ENCODE measurements at regions not wholly inside any gene's neighbourhood (a gene's known extent, or its start where the extent isn't known, plus 50 kb on each side); places are given as distances from the start of the nearest gene placed in this dataset.
"Not testable (repeated sequence)": the region's sequence is repeated elsewhere in the genome, so short reads cannot be mapped to it uniquely, and the experiment has no call there.

- Histone ChIP-seq H2BK12ac (ENCODE audit: insufficient read length, low read depth, low read length) (no peak overlapping the region), H3K27ac (ENCODE audit: insufficient read length, low read depth, low read length) (no peak overlapping the region), H2BK20ac (ENCODE audit: low read depth, low read length, poor library complexity, severe bottlenecking) (no peak overlapping the region), H2AFZ (ENCODE audit: low read length) (no peak overlapping the region), H4K20me1 (ENCODE audit: control insufficient read depth, insufficient read depth, insufficient read length) (no peaks in the 10 kb centered on the region), H3K9ac (ENCODE audit: extremely low read depth, insufficient read length, low read length) (no peak overlapping the region), H3K14ac (ENCODE audit: insufficient read depth, low read length) (no peak overlapping the region), H2BK15ac (ENCODE audit: low read depth, low read length) (no peak overlapping the region), H3T11ph (ENCODE audit: low read length) (no peak overlapping the region), H3K4ac (ENCODE audit: low read depth, low read length) (no peak overlapping the region), H4K91ac (ENCODE audit: insufficient read length, low read depth, low read length) (no peak overlapping the region), H2BK120ac (ENCODE audit: low read depth, low read length, poor library complexity, severe bottlenecking) (no peak overlapping the region), H2BK5ac (ENCODE audit: insufficient read length, low read length) (no peak overlapping the region), H3K18ac (ENCODE audit: insufficient read length, low read depth, low read length) (no peak overlapping the region), H3K79me2 (ENCODE audit: insufficient read depth, low read length) (no peaks in the 10 kb centered on the region), H3K4me1 (ENCODE audit: insufficient read depth, low read length) (no peaks in the 10 kb centered on the region), H3K56ac (ENCODE audit: insufficient read length, low read depth, low read length) (no peak overlapping the region), H3K23ac (ENCODE audit: insufficient read length, low read depth, low read length) (no peak overlapping the region), H2AK5ac (ENCODE audit: insufficient read length, low read length) (no peak overlapping the region), H3K27me3 (ENCODE audit: insufficient read depth, low read length) (no peaks in the 10 kb centered on the region), H4K8ac (replicated peaks; ENCODE audit: insufficient read length, low read depth, low read length) (no peak overlapping the region), H4K5ac (ENCODE audit: insufficient read length, low read depth, low read length) (no peak overlapping the region), H3K23me2 (ENCODE audit: insufficient read length, low read depth, low read length, poor library complexity, severe bottlenecking) (no peaks in the 10 kb centered on the region), H3K79me1 (ENCODE audit: insufficient read depth, low read depth, low read length, poor library complexity, severe bottlenecking) (no peaks in the 10 kb centered on the region), H3K4me2 (ENCODE audit: insufficient read depth, insufficient read length, low read length) (no peak overlapping the region), H3K9me3 (ENCODE audit: control insufficient read depth, low read depth, low read length) (no peaks in the 10 kb centered on the region)
- no CpG with 5 or more reads among the region's 7 CpGs for WGBS (ENCODE audit: extremely low coverage, insufficient read length, low lambda C conversion rate)
- Mint-ChIP-seq H3K27ac (no peak overlapping the region), H3K27me3 (ENCODE audit: low read depth) (peaks cover 50% of the 10 kb centered on the region), H3K36me3 (ENCODE audit: insufficient read depth in 1 of 3, low read depth in 3 of 3) (no peaks in the 10 kb centered on the region), H3K9me3 (no peaks in the 10 kb centered on the region), H3K4me3 (no peak overlapping the region), H3K4me1 (no peaks in the 10 kb centered on the region)
- no peak for TF ChIP-seq CTCF (conservative IDR thresholded peaks at IDR 0.05)
- DNase-seq, result no peak
Observed at GRCh38 chr22:23466351-23466750, 113.7 kb downstream of the IGLL1 start.

- not testable (repeated sequence) for H2BK120ac ChIP-seq (ENCODE audit: low read depth, low read length, poor library complexity, severe bottlenecking); H3K36me3 Mint-ChIP-seq (ENCODE audit: insufficient read depth in 1 of 3, low read depth in 3 of 3); H3K4ac ChIP-seq (ENCODE audit: low read depth, low read length); H3K18ac ChIP-seq (ENCODE audit: insufficient read length, low read depth, low read length); H3K79me1 ChIP-seq (ENCODE audit: insufficient read depth, low read depth, low read length, poor library complexity, severe bottlenecking); H2AFZ ChIP-seq (ENCODE audit: low read length); H2BK15ac ChIP-seq (ENCODE audit: low read depth, low read length); H3T11ph ChIP-seq (ENCODE audit: low read length); H3K27ac ChIP-seq (ENCODE audit: insufficient read length, low read depth, low read length); H2BK20ac ChIP-seq (ENCODE audit: low read depth, low read length, poor library complexity, severe bottlenecking); H4K20me1 ChIP-seq (ENCODE audit: control insufficient read depth, insufficient read depth, insufficient read length); H3K9me3 ChIP-seq (ENCODE audit: control insufficient read depth, low read depth, low read length); H3K23ac ChIP-seq (ENCODE audit: insufficient read length, low read depth, low read length); H4K5ac ChIP-seq (ENCODE audit: insufficient read length, low read depth, low read length); H3K4me1 Mint-ChIP-seq; H3K27ac Mint-ChIP-seq; H3K4me2 ChIP-seq (ENCODE audit: insufficient read depth, insufficient read length, low read length); H3K4me3 Mint-ChIP-seq; H4K8ac ChIP-seq (replicated peaks; ENCODE audit: insufficient read length, low read depth, low read length); H2BK12ac ChIP-seq (ENCODE audit: insufficient read length, low read depth, low read length); H3K4me1 ChIP-seq (ENCODE audit: insufficient read depth, low read length); DNase-seq; H3K9ac ChIP-seq (ENCODE audit: extremely low read depth, insufficient read length, low read length); H4K91ac ChIP-seq (ENCODE audit: insufficient read length, low read depth, low read length); H3K56ac ChIP-seq (ENCODE audit: insufficient read length, low read depth, low read length); H3K9me3 Mint-ChIP-seq; H3K14ac ChIP-seq (ENCODE audit: insufficient read depth, low read length); H3K79me2 ChIP-seq (ENCODE audit: insufficient read depth, low read length); H2AK5ac ChIP-seq (ENCODE audit: insufficient read length, low read length); H3K27me3 ChIP-seq (ENCODE audit: insufficient read depth, low read length); H2BK5ac ChIP-seq (ENCODE audit: insufficient read length, low read length); H3K23me2 ChIP-seq (ENCODE audit: insufficient read length, low read depth, low read length, poor library complexity, severe bottlenecking)
- WGBS (ENCODE audit: extremely low coverage, insufficient read length, low lambda C conversion rate), result no CpG with 5 or more reads among the region's 6 CpGs
- peaks cover 36% of the 10 kb centered on the region for H3K27me3 Mint-ChIP-seq (ENCODE audit: low read depth)
Observed at GRCh38 chr22:23464796-23465195, 115.3 kb downstream of the IGLL1 start.

All from H9 (cell line).